ENCODE measurements at regions not wholly inside any gene's neighbourhood (a gene's known extent, or its start where the extent isn't known, plus 50 kb on each side); places are given as distances from the start of the nearest gene placed in this dataset.

GRCh38 chrX:6678313-6678712 is 143.4 kb upstream of the VCX3A start:
- Histone ChIP-seq H3K27ac (no peak overlapping the region), H3K4me3 (no peak overlapping the region), H3K27me3 (no peaks in the 10 kb centered on the region), H3K36me3 (no peaks in the 10 kb centered on the region), H3K4me1 (no peaks in the 10 kb centered on the region), H3K9me3 (no peaks in the 10 kb centered on the region)
- TF ChIP-seq, protein P1, sequence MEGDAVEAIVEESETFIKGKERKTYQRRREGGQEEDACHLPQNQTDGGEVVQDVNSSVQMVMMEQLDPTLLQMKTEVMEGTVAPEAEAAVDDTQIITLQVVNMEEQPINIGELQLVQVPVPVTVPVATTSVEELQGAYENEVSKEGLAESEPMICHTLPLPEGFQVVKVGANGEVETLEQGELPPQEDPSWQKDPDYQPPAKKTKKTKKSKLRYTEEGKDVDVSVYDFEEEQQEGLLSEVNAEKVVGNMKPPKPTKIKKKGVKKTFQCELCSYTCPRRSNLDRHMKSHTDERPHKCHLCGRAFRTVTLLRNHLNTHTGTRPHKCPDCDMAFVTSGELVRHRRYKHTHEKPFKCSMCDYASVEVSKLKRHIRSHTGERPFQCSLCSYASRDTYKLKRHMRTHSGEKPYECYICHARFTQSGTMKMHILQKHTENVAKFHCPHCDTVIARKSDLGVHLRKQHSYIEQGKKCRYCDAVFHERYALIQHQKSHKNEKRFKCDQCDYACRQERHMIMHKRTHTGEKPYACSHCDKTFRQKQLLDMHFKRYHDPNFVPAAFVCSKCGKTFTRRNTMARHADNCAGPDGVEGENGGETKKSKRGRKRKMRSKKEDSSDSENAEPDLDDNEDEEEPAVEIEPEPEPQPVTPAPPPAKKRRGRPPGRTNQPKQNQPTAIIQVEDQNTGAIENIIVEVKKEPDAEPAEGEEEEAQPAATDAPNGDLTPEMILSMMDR (IDR thresholded peaks at IDR 0.05), result no peak
- no peak for DNase-seq (ENCODE audit: low spot score)

DNA sequence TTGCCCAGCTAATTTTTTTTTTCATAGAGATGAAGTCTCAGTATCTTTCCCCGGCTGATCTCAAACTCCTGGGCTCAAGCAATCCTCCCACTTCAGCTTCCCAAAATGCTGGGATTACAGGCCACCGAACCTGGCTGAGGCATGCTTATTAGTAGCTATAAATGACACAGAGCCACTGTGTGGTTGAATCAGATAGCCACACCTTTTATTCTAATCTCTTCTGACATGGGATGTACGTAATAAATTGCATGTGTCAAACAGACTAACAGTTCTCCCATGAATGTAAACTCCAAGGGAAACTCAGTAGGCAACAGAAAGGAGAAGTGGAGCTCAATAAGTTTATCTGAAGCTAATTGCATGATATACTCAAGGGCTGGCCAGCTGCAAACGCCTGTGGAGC is 139.8 kb upstream of the VCX3A start:
- DNase-seq (ENCODE audit: low spot score), result no peak
- H3K9me3 ChIP-seq, result no peaks in the 10 kb centered on the region
- TF ChIP-seq, protein P1 (IDR thresholded peaks at IDR 0.05), result no peak
- H3K27ac ChIP-seq, result no peak overlapping the region
- H3K36me3 ChIP-seq, result no peaks in the 10 kb centered on the region
- H3K4me3 ChIP-seq, result no peak overlapping the region
- H3K4me1 ChIP-seq, result no peaks in the 10 kb centered on the region
- no peaks in the 10 kb centered on the region for H3K27me3 ChIP-seq

DNA sequence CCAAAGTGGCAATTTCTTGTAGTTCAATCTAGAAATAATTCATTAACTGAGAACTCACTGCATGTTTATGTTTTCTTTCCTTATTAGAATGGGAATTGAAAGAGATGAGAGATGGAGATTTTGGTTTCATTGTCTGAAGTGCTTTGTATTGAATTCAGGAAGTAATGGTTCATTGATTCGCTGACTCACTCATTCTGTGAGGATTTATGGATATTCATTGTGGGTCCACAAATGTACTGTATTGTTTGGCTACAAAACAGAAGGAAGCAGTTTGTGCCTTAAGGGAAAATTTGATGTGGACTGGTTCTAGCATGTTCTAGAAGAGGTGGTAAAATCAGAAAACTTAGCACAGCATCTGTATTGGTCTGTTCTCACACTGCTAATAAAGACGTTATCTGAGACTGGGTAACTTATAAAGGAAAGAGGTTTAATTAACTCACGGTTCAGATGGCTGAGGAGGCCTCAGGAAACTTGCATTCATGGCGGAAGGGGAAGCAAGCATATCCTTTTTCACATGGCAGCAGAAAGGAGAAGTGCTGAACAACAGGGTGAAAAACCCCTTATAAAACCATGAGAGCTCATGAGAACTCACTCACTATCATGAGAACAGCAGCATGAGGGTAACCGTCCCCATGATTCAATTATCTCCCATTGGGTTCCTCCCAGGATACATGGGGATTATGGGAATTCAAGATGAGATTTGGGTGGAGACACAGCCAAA is 132.3 kb upstream of the VCX3A start:
- no peak overlapping the region for H3K27ac ChIP-seq
- H3K4me3 ChIP-seq, result no peak overlapping the region
- TF ChIP-seq, protein P1 (IDR thresholded peaks at IDR 0.05), result no peak

DNA sequence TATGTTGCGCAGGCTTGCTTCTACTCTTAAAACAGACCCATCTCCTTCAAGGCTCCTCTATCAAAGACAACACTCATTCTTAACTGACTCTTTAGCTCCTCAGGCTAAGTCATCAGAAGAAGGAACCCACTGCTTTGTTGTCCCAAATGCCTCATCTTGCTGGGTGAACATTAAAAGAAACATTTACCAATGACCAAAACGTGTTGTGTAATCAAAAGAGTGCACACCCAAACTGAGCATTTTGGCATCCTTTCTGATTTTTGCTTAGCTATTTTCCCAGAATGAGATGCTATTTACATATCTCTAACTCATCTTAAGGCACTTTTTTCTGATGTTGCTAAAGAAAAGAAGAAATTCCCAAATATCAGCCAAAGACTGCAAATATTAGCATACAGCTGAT is 131.7 kb upstream of the VCX3A start:
- Histone ChIP-seq H3K27ac (no peak overlapping the region), H3K4me3 (no peak overlapping the region), H3K27me3 (no peaks in the 10 kb centered on the region), H3K36me3 (no peaks in the 10 kb centered on the region), H3K9me3 (no peaks in the 10 kb centered on the region), H3K4me1 (no peaks in the 10 kb centered on the region)
- DNase-seq (ENCODE audit: low spot score), result no peak
- TF ChIP-seq, protein P1 (IDR thresholded peaks at IDR 0.05), result no peak

More for the DNA sequence above, 132.3 kb upstream of the VCX3A start:
- DNase-seq (ENCODE audit: low spot score), result no peak
- Histone ChIP-seq H3K36me3 (no peaks in the 10 kb centered on the region), H3K9me3 (no peaks in the 10 kb centered on the region), H3K4me1 (no peaks in the 10 kb centered on the region), H3K27me3 (no peaks in the 10 kb centered on the region)

- H3K4me3 ChIP-seq, result no peak overlapping the region
- TF ChIP-seq, protein P1 (IDR thresholded peaks at IDR 0.05), result no peak
- H3K27ac ChIP-seq, result no peak overlapping the region
- H3K4me1 ChIP-seq, result no peaks in the 10 kb centered on the region
- no peaks in the 10 kb centered on the region for H3K36me3 ChIP-seq
- no peaks in the 10 kb centered on the region for H3K9me3 ChIP-seq
- no peaks in the 10 kb centered on the region for H3K27me3 ChIP-seq
- DNase-seq (ENCODE audit: low spot score), result no peak
These were observed 126.8 kb upstream of the VCX3A start for GRCh38 chrX:6661736-6662135.

Measured in right atrium auricular region (tissue), 2 donors.